Mucosa of descending colon (tissue), 3 donors: ENCODE measurements at regions not wholly inside any gene's neighbourhood (a gene's known extent, or its start where the extent isn't known, plus 50 kb on each side); places are given as distances from the start of the nearest gene placed in this dataset.

Source experiments
- ATAC-seq: fragments of 200-7000 bp; cut with Tn5 transposase; one replicate; pipeline ENCODE4 v1.9.1; 2020; ENCODE audit warnings: mild to moderate bottlenecking, moderate library complexity
- DNase-seq, 3 donors: peaks; one replicate each; pipeline ENCODE4 v3.0.0-alpha.2; 2020
- H3K36me3 ChIP-seq: fragments of 200-600 bp; one replicate; pipeline ENCODE4 v1.8.0; 2021; ENCODE audit warnings: low read depth, mild to moderate bottlenecking
- H3K4me1 ChIP-seq: fragments of 200-600 bp; one replicate; pipeline ENCODE4 v1.8.0; 2021; ENCODE audit warnings: low read depth, mild to moderate bottlenecking
- H3K4me3 ChIP-seq: fragments of 200-600 bp; one replicate; pipeline ENCODE4 v1.8.0; 2021; ENCODE audit warnings: mild to moderate bottlenecking
- H3K9me3 ChIP-seq: fragments of 200-600 bp; one replicate; pipeline ENCODE4 v1.8.0; 2021; ENCODE audit warnings: mild to moderate bottlenecking
- intact Hi-C, 2 donors: fragments of 100-400 bp; cut with DNase I in 1 of 2; cut with micrococcal nuclease in 1 of 2; formaldehyde crosslinking; loops; one replicate each; pipeline versions ENCODE4 v1.11.0 to v1.11.1; 2022; cut with DNase I, micrococcal nuclease
- TF ChIP-seq, protein P1 (sequence below): fragments of 200-600 bp; IDR thresholded peaks from one replicate; pipeline ENCODE4 v1.8.0; 2022; ENCODE audit warnings: antibody characterized with exemption, mild to moderate bottlenecking
- donor health status: DM: no; HTN: no; CAD: no; lungs with moderate emphysema.
- donor health status: DM: no; HTN: no; CAD: no.
- donor health status: DM: no; HTN: yes; CAD: no.

DNA sequence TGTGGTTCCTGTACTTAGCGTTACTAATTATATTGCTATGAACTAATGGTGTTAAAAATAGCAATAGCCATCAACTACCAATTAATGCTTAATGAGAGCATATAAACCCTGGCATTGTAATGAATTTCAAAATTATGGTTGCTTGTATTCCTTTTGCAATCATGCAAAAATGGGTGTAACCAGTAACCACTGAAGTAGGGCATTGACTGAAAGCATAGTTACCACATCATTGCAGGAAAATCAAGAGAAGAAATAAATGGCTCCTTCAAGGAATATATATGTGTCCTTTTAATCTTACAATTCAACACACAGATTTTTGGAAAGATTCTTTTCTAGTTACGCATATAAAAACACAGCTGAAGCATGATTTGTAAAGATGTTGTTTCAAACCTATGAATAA lies 328.3 kb upstream of the AGTR1 start:
- no peak for ATAC-seq
- no peak for DNase-seq
- Histone ChIP-seq H3K4me3 (no peak overlapping the region), H3K4me1 (no peaks in the 10 kb centered on the region), H3K36me3 (no peaks in the 10 kb centered on the region), H3K9me3 (no peaks in the 10 kb centered on the region)
- TF ChIP-seq, protein P1, sequence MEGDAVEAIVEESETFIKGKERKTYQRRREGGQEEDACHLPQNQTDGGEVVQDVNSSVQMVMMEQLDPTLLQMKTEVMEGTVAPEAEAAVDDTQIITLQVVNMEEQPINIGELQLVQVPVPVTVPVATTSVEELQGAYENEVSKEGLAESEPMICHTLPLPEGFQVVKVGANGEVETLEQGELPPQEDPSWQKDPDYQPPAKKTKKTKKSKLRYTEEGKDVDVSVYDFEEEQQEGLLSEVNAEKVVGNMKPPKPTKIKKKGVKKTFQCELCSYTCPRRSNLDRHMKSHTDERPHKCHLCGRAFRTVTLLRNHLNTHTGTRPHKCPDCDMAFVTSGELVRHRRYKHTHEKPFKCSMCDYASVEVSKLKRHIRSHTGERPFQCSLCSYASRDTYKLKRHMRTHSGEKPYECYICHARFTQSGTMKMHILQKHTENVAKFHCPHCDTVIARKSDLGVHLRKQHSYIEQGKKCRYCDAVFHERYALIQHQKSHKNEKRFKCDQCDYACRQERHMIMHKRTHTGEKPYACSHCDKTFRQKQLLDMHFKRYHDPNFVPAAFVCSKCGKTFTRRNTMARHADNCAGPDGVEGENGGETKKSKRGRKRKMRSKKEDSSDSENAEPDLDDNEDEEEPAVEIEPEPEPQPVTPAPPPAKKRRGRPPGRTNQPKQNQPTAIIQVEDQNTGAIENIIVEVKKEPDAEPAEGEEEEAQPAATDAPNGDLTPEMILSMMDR: no peak
- intact Hi-C loops: no loop called here

DNA sequence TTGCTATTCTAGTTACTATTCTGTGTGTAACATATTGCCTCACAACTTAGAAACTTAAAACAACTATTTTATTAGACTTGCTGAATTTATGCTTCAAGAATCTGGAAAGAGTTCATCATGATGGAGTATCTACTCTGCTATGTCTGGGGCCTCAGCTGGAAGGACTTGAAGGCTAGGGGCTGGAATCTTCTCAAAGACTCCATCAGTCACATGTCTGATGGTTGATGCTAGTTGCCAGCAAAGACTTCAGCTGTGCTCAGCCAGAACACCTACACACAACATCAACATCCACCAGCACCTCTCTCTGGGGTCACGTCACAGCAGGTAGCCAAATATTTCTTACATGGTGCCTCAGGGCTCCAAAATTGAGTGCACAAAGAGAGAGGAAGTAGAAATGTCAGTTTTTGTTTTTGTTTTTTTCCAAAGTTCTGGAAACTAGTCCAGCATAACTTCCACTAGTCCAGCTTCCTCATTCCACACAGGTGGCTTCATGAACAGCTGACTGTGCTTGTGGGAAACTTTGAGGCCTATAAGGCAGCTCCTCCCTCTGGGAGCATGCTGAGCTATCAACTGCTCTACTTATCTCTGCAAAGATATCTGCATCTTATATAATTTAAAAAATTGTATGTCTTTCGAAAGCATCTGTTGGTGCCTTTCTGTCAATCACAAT lies 325.4 kb upstream of the AGTR1 start:
- Histone ChIP-seq H3K36me3 (no peaks in the 10 kb centered on the region), H3K9me3 (no peaks in the 10 kb centered on the region), H3K4me3 (no peak overlapping the region), H3K4me1 (no peaks in the 10 kb centered on the region)
- intact Hi-C loops: no loop called here
- no peak for ATAC-seq
- TF ChIP-seq, protein P1: no peak
- DNase-seq: no peak

DNA sequence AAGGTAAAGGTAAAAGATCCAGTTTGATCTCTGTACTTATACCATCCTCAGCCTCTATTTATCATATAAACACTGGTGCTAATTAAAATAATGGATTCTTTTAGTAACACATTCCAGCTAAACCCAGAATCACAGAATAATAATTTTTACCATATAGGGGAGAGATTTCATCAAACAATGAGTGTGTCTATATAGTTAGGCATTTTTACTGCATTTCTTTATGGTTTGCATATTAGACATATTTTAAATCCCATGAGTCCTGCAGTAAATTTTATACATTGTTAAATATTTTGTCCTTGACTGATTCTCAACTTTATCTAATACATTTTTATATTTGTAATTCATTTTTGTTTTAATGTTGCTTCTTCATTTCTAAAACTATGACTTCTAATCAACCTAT lies 323.7 kb upstream of the AGTR1 start:
- no peak overlapping the region for H3K4me3 ChIP-seq
- DNase-seq (no peak), ATAC-seq (no peak)
- intact Hi-C loops: no loop called here
- no peaks in the 10 kb centered on the region for H3K36me3 ChIP-seq
- TF ChIP-seq, protein P1: no peak
- no peaks in the 10 kb centered on the region for H3K9me3 ChIP-seq
- H3K4me1 ChIP-seq: no peaks in the 10 kb centered on the region

DNA sequence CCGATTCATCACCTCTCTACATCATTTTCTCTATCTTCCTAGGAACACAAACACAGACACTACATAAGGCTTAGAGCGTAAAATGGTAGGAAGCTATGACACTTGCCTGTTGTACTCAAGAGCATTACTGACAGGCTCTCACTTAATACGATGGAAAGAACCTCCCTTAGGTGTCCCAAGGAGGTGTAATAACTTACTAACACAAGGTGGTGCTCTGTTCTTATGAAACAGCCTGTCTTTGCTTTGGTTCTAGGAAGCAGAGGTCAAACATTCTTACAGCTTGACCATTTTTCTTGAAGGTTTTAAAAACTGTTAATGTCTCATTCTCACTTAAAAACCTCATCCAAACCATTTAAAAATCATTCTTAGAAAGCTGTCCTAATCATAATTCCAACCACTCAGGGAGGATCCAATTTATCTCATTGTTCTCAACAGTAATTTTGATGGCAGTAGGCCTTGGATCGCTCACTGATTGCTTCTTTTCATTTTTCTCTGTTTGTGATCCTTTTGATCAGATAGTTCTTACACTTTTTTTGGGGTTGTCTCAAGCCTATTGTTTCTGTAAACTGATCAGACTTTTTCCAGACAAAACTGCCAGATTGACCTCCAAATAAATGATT lies 317.8 kb upstream of the AGTR1 start:
- no peak overlapping the region for H3K4me3 ChIP-seq
- H3K36me3 ChIP-seq: no peaks in the 10 kb centered on the region
- TF ChIP-seq, protein P1: no peak
- H3K9me3 ChIP-seq: no peaks in the 10 kb centered on the region
- intact Hi-C loops: loop anchor here in 1 of 2 donors (10.0 kb wide), 1 partner anchor 565 kb away; no protein-coding TSS in a partner anchor
- ATAC-seq: peak; percentile 71
- DNase-seq: peak in 1 of 3 donors; percentile 14
- no peaks in the 10 kb centered on the region for H3K4me1 ChIP-seq

DNA sequence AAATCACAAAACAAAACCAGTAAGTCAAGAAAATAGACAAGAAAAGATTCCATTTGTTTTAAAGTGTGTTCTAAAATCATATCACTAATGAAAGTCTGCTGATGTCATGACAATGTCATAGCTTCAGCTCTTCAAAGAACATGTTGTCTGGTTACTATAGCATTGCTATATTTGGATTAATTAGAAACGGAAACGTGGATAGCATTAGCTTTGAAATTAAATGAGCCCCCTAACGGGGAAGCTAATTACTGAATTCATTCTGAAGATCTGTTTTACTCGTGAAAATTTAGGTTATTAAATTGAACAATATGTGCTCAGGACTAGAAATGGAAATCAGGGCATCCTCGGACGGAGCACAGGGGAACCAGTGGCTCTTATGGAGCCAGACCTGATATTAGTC lies 316.7 kb upstream of the AGTR1 start:
- no peak for ATAC-seq
- TF ChIP-seq, protein P1: no peak
- intact Hi-C loops: loop anchor here in 1 of 2 donors (10.0 kb wide), 1 partner anchor 564 kb away; no protein-coding TSS in a partner anchor
- Histone ChIP-seq H3K9me3 (no peaks in the 10 kb centered on the region), H3K4me1 (no peaks in the 10 kb centered on the region), H3K4me3 (no peak overlapping the region), H3K36me3 (no peaks in the 10 kb centered on the region)
- no peak for DNase-seq
